Epithelial cell of esophagus (primary cell): ENCODE measurements at regions not wholly inside any gene's neighbourhood (a gene's known extent, or its start where the extent isn't known, plus 50 kb on each side); places are given as distances from the start of the nearest gene placed in this dataset.

Experiments used
- DNase-seq: peaks from one replicate; pipeline ENCODE4 v3.0.0; 2010; ENCODE audit warnings: low read depth
- H3K4me3 ChIP-seq: 2 replicates; pipeline ENCODE4 v1.5.1; 2011; ENCODE audit warnings: mild to moderate bottlenecking, low read length, control low read depth
- TF ChIP-seq, protein P1 (sequence below): IDR thresholded peaks from 2 replicates; pipeline ENCODE4 v1.5.1; 2011; ENCODE audit warnings: low read depth, mild to moderate bottlenecking, low read length, control low read depth, inconsistent platforms; ENCODE audit not compliant: insufficient read depth; ENCODE audit errors: missing control alignments

GRCh38 chr3:43892061-43892460, 201.3 kb downstream of the ABHD5 start:
- TF ChIP-seq, protein P1, sequence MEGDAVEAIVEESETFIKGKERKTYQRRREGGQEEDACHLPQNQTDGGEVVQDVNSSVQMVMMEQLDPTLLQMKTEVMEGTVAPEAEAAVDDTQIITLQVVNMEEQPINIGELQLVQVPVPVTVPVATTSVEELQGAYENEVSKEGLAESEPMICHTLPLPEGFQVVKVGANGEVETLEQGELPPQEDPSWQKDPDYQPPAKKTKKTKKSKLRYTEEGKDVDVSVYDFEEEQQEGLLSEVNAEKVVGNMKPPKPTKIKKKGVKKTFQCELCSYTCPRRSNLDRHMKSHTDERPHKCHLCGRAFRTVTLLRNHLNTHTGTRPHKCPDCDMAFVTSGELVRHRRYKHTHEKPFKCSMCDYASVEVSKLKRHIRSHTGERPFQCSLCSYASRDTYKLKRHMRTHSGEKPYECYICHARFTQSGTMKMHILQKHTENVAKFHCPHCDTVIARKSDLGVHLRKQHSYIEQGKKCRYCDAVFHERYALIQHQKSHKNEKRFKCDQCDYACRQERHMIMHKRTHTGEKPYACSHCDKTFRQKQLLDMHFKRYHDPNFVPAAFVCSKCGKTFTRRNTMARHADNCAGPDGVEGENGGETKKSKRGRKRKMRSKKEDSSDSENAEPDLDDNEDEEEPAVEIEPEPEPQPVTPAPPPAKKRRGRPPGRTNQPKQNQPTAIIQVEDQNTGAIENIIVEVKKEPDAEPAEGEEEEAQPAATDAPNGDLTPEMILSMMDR: no peak
- no peak overlapping the region for H3K4me3 ChIP-seq
- no peak for DNase-seq

DNA sequence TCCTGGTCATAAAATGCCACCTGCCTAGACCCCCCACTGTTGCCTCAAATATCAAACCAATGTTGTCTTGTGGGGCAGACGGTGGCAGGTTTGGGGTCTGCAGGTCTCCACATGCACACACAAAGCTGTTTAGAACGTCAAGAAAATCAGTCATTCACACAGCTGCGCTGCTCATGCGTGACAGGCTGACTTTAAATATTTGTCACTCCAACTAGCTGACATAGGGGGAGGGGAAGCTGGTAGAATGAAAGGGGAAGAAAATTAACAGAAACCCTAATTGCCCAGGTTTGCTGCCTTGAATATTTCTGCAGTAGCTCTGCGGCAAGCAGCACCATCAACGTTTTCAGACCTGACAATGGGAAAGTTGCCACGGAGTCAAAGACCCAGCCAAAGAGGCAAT, 201.8 kb downstream of the ABHD5 start:
- TF ChIP-seq, protein P1: no peak

GRCh38 chr3:43893727-43894126, 203.0 kb downstream of the ABHD5 start:
- H3K4me3 ChIP-seq: peak overlapping the region; percentile 57
- DNase-seq: peak; percentile 40
- TF ChIP-seq, protein P1: no peak

More for the DNA sequence above, 201.8 kb downstream of the ABHD5 start:
- no peak overlapping the region for H3K4me3 ChIP-seq
- no peak for DNase-seq

GRCh38 chr3:43894176-43895049, 203.7 kb downstream of the ABHD5 start:
- H3K4me3 ChIP-seq: peak overlapping the region; percentile 57

GRCh38 chr3:43895573-43895972, 204.8 kb downstream of the ABHD5 start:
- no peak overlapping the region for H3K4me3 ChIP-seq
- TF ChIP-seq, protein P1: no peak
- DNase-seq: no peak

More at GRCh38 chr3:43894176-43895049, 203.7 kb downstream of the ABHD5 start:
- DNase-seq: peak; percentile 67
- TF ChIP-seq, protein P1: no peak

DNA sequence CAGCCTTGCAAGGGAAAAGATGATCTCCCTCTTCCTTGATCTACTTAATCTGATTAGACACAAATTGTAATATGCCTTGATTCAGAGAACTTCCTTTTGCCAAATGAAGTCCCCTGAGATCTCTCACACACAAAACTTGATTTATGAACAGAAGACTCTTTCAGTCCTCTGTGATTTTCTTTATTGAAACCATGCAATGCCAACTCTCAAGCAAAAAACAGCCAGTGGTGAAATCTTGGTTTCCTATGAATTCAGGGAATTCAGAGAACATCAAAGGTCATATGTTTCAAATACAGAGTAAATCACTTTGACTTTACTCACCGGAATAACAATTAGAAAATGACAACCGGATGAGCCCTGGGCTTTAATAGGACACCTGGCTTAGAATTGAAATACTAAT, 211.7 kb downstream of the ABHD5 start:
- DNase-seq: no peak
- no peak overlapping the region for H3K4me3 ChIP-seq
- TF ChIP-seq, protein P1: no peak
